Renal cortex interstitium (tissue), 11 donors: ENCODE measurements at regions not wholly inside any gene's neighbourhood (a gene's known extent, or its start where the extent isn't known, plus 50 kb on each side); places are given as distances from the start of the nearest gene placed in this dataset.

Experiments used
- DNase-seq, 11 donors: peaks; one replicate each; pipeline ENCODE4 v3.0.0-alpha.2; 2013; ENCODE audit warnings: low read depth in 9 of 11, low spot score in 4 of 11; ENCODE audit errors: extremely low read depth in 1 of 11

- no peak for DNase-seq
Measured at GRCh38 chr18:51390702-51391101, 193.2 kb upstream of the MEX3C start.

- no peak for DNase-seq
Measured at GRCh38 chr18:51391215-51391614, 193.7 kb upstream of the MEX3C start.

GRCh38 chr18:51391731-51392130, 194.2 kb upstream of the MEX3C start:
- no peak for DNase-seq

- no peak for DNase-seq
Measured at GRCh38 chr18:51397347-51397962, 200.0 kb upstream of the MEX3C start.

GRCh38 chr18:51398104-51398503, 200.6 kb upstream of the MEX3C start:
- DNase-seq = no peak

GRCh38 chr18:51399491-51400122, 202.1 kb upstream of the MEX3C start:
- no peak for DNase-seq

- no peak for DNase-seq
Measured at GRCh38 chr18:51400721-51401120, 203.2 kb upstream of the MEX3C start.

GRCh38 chr18:51401912-51402311, 204.4 kb upstream of the MEX3C start:
- no peak for DNase-seq

GRCh38 chr18:51404620-51405019, 207.1 kb upstream of the MEX3C start:
- DNase-seq = no peak

- no peak for DNase-seq
Measured at GRCh38 chr18:51405683-51406477, 208.4 kb upstream of the MEX3C start.

GRCh38 chr18:51417643-51418483, 220.4 kb upstream of the MEX3C start:
- DNase-seq = no peak

- no peak for DNase-seq
Measured at GRCh38 chr18:51425475-51425874, 228.0 kb upstream of the MEX3C start.

- no peak for DNase-seq
Measured at GRCh38 chr18:51425889-51426288, 228.4 kb upstream of the MEX3C start.

- no peak for DNase-seq
Measured at GRCh38 chr18:51426996-51427395, 229.5 kb upstream of the MEX3C start.

GRCh38 chr18:51429644-51430043, 232.2 kb upstream of the MEX3C start:
- no peak for DNase-seq

- DNase-seq = no peak
Measured at GRCh38 chr18:51430538-51430937, 233.1 kb upstream of the MEX3C start.

- no peak for DNase-seq
Measured at GRCh38 chr18:51433296-51433695, 235.8 kb upstream of the MEX3C start.

- DNase-seq = no peak
Measured at GRCh38 chr18:51433881-51434280, 236.4 kb upstream of the MEX3C start.
